CD14-positive monocyte (primary cell): ENCODE measurements at regions not wholly inside any gene's neighbourhood (a gene's known extent, or its start where the extent isn't known, plus 50 kb on each side); places are given as distances from the start of the nearest gene placed in this dataset.

Experiments used
- DNase-seq, 3 donors: peaks; one replicate each; pipeline ENCODE4 v3.0.0-alpha.2; 2011 to 2022
- H2AFZ ChIP-seq: 2 replicates; pipeline ENCODE4 v1.6.0; 2012; ENCODE audit warnings: mild to moderate bottlenecking, low read depth, low read length, inconsistent platforms; ENCODE audit not compliant: insufficient read depth, poor library complexity, severe bottlenecking
- H3K27ac ChIP-seq, 2 donors: 1 replicate in 1 of 2; 2 replicates in 1 of 2; pipeline ENCODE4 v1.5.1; 2012 to 2013; ENCODE audit warnings: low read length in 2 of 2, control low read depth in 1 of 2, inconsistent platforms in 1 of 2, low read depth in 1 of 2, mild to moderate bottlenecking in 1 of 2
- H3K27me3 ChIP-seq, 2 donors: one replicate each; pipeline versions ENCODE4 v1.6.0 to v1.6.1; 2011 to 2013; ENCODE audit warnings: low read length in 2 of 2; ENCODE audit not compliant: control insufficient read depth in 2 of 2, insufficient read depth in 2 of 2
- H3K36me3 ChIP-seq, 2 donors: replicated peaks in 1 of 2; 1 replicate in 1 of 2; 2 replicates in 1 of 2; pipeline versions ENCODE4 v1.5.1 to v1.6.1; 2012 to 2013; ENCODE audit warnings: low read length in 2 of 2, control low read depth in 1 of 2, inconsistent platforms in 1 of 2, mild to moderate bottlenecking in 1 of 2; ENCODE audit not compliant: insufficient read depth in 2 of 2, control insufficient read depth in 1 of 2
- H3K4me1 ChIP-seq, 2 donors: 1 replicate in 1 of 2; 2 replicates in 1 of 2; pipeline versions ENCODE4 v1.5.1 to v1.6.1; 2012 to 2013; ENCODE audit warnings: low read length in 2 of 2, control low read depth in 1 of 2, inconsistent platforms in 1 of 2, mild to moderate bottlenecking in 1 of 2, moderate library complexity in 1 of 2; ENCODE audit not compliant: insufficient read depth in 2 of 2, control insufficient read depth in 1 of 2
- H3K4me2 ChIP-seq: replicated peaks from 2 replicates; pipeline ENCODE3; 2012; ENCODE audit warnings: low read length, moderate library complexity, mild to moderate bottlenecking; ENCODE audit not compliant: poor library complexity, severe bottlenecking; ENCODE audit errors: extremely low read depth
- H3K4me3 ChIP-seq, 3 experiments: fragments of 200-600 bp in 1 of 3; sonication (generic) in 1 of 3; replicated peaks in 1 of 3; 1 replicate in 2 of 3; 2 replicates in 1 of 3; pipeline ENCODE4 v1.5.1; 2011 to 2013; ENCODE audit warnings: low read length in 3 of 3, mild to moderate bottlenecking in 3 of 3, control low read depth in 2 of 3, low read depth in 2 of 3, inconsistent platforms in 1 of 3, moderate library complexity in 1 of 3
- H3K79me2 ChIP-seq: 2 replicates; pipeline ENCODE4 v1.6.0; 2012; ENCODE audit warnings: mild to moderate bottlenecking, control low read depth, inconsistent platforms, low read length, moderate library complexity; ENCODE audit not compliant: insufficient read depth
- H3K9ac ChIP-seq: 2 replicates; pipeline ENCODE4 v1.6.0; 2017; ENCODE audit warnings: low read length, mild to moderate bottlenecking; ENCODE audit not compliant: insufficient read depth, poor library complexity, severe bottlenecking
- H3K9me3 ChIP-seq, 2 donors: replicated peaks in 1 of 2; 1 replicate in 1 of 2; 2 replicates in 1 of 2; pipeline versions ENCODE4 v1.5.1 to v1.6.1; 2012 to 2013; ENCODE audit warnings: low read length in 2 of 2, control low read depth in 1 of 2; ENCODE audit not compliant: control insufficient read depth in 1 of 2, insufficient read depth in 1 of 2
- H4K20me1 ChIP-seq: 2 replicates; pipeline ENCODE4 v1.6.0; 2012; ENCODE audit warnings: mild to moderate bottlenecking, low read length, control low read depth, moderate library complexity; ENCODE audit not compliant: insufficient read depth
- H3K27ac Mint-ChIP-seq, 7 donors: one replicate each; pipeline ENCODE4 v1.8.0; 2020; ENCODE audit warnings: mild to moderate bottlenecking in 7 of 7, mixed read lengths in 7 of 7, moderate library complexity in 6 of 7, inconsistent platforms in 2 of 7
- H3K27me3 Mint-ChIP-seq, 3 donors: one replicate each; pipeline ENCODE4 v1.8.0; 2021 to 2022; ENCODE audit warnings: low read depth in 3 of 3, mild to moderate bottlenecking in 3 of 3, mixed read lengths in 3 of 3, moderate library complexity in 3 of 3, inconsistent platforms in 1 of 3
- H3K36me3 Mint-ChIP-seq, 2 donors: one replicate each; pipeline ENCODE4 v1.8.0; 2020; ENCODE audit warnings: mixed read lengths in 2 of 2, inconsistent platforms in 1 of 2, mild to moderate bottlenecking in 1 of 2
- H3K4me1 Mint-ChIP-seq: one replicate; pipeline ENCODE4 v1.8.0; 2020; ENCODE audit warnings: mild to moderate bottlenecking, mixed read lengths
- H3K4me3 Mint-ChIP-seq, 2 donors: one replicate each; pipeline ENCODE4 v1.8.0; 2020; ENCODE audit warnings: mild to moderate bottlenecking in 2 of 2, mixed read lengths in 2 of 2, moderate library complexity in 1 of 2
- H3K9me3 Mint-ChIP-seq, 7 donors: one replicate each; pipeline ENCODE4 v1.8.0; 2020 to 2022; ENCODE audit warnings: mixed read lengths in 7 of 7, mild to moderate bottlenecking in 6 of 7, moderate library complexity in 6 of 7, inconsistent platforms in 2 of 7
- WGBS: methylation state at CpG from one replicate; pipeline ENCODE4 v1.1.5; 2013; ENCODE audit warnings: missing lambda C conversion rate; ENCODE audit not compliant: insufficient coverage; 5-methylcytosine and 5-hydroxymethylcytosine counted together
- intact Hi-C, 2 donors: fragments of 100-400 bp; cut with micrococcal nuclease; formaldehyde crosslinking; loops; one replicate each; pipeline versions ENCODE4 v1.15.0 to v1.15.1; 2023
- TF ChIP-seq, protein P1 (sequence below): fragments of 200-600 bp; IDR thresholded peaks from one replicate; pipeline ENCODE4 v1.8.0; 2022; ENCODE audit warnings: antibody characterized with exemption, mild to moderate bottlenecking

DNA sequence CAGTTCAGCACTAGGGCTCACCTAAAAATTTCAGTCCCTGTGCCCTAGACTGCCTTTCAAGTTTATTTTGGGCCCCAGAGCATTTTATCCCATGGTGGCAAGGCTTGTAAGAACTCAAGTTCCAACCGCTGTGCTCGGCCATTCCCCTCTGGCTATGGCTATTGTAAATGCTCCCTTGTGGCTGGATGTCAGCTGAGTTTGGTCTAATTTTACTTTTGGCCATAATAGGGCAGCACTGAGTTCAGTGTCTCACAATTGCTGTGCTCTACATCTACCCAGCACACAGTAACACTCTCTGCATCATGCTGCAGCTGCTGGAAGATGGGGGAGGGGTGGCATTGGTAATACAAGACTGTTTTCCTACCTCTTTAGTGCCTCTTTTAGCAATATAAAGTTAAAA, 210.8 kb upstream of the IRS4 start:
- Mint-ChIP-seq H3K9me3 (peaks cover 0 to 6% (median 3%) of the 10 kb centered on the region in 7 donors), H3K27ac (no peak overlapping the region), H3K36me3 (no peaks in the 10 kb centered on the region), H3K4me3 (no peak overlapping the region), H3K4me1 (no peaks in the 10 kb centered on the region), H3K27me3 (peaks cover 0 to 2% (median 0%) of the 10 kb centered on the region in 3 donors)
- no peak overlapping the region for H3K4me2 ChIP-seq
- no peaks in the 10 kb centered on the region for H3K4me1 ChIP-seq
- TF ChIP-seq, protein P1, sequence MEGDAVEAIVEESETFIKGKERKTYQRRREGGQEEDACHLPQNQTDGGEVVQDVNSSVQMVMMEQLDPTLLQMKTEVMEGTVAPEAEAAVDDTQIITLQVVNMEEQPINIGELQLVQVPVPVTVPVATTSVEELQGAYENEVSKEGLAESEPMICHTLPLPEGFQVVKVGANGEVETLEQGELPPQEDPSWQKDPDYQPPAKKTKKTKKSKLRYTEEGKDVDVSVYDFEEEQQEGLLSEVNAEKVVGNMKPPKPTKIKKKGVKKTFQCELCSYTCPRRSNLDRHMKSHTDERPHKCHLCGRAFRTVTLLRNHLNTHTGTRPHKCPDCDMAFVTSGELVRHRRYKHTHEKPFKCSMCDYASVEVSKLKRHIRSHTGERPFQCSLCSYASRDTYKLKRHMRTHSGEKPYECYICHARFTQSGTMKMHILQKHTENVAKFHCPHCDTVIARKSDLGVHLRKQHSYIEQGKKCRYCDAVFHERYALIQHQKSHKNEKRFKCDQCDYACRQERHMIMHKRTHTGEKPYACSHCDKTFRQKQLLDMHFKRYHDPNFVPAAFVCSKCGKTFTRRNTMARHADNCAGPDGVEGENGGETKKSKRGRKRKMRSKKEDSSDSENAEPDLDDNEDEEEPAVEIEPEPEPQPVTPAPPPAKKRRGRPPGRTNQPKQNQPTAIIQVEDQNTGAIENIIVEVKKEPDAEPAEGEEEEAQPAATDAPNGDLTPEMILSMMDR = no peak
- no peak overlapping the region for H2AFZ ChIP-seq
- intact Hi-C loops = no loop called here
- H4K20me1 ChIP-seq = no peaks in the 10 kb centered on the region
- H3K79me2 ChIP-seq = no peaks in the 10 kb centered on the region
- no peaks in the 10 kb centered on the region for H3K36me3 ChIP-seq
- no peak for DNase-seq
- no peak overlapping the region for H3K9ac ChIP-seq
- peaks cover 7 to 22% of the 10 kb centered on the region in 2 donors for H3K9me3 ChIP-seq
- H3K27ac ChIP-seq = no peak overlapping the region
- H3K27me3 ChIP-seq = no peaks in the 10 kb centered on the region
- no CpG with 5 or more reads among the region's 2 CpGs for WGBS
- H3K4me3 ChIP-seq = no peak overlapping the region

DNA sequence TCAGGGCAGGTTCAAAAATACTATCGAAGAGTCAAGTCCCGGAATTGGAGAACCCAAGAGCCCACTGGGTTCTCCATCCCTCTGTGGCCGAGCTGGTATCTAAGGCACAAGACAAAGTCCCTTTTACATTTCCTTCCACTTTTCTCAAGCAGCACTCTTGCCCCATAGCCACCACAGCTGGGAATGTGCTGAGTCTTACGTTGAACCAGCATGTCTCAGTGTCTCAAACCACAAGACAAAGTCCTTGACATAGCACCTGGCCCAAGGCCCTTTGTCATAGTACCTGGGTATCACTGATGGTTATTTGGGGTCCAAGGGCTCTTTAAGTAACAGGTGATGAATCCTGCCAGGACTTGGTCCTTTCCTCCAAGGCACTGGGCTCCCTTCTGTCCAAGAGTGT, 210.2 kb upstream of the IRS4 start:
- no peaks in the 10 kb centered on the region for H3K27me3 ChIP-seq
- TF ChIP-seq, protein P1 = no peak
- no peak overlapping the region for H2AFZ ChIP-seq
- no peak overlapping the region for H3K4me2 ChIP-seq
- H3K27ac ChIP-seq = no peak overlapping the region
- H3K79me2 ChIP-seq = no peaks in the 10 kb centered on the region
- H3K9me3 ChIP-seq = peaks cover 7 to 22% of the 10 kb centered on the region in 2 donors
- no peaks in the 10 kb centered on the region for H3K4me1 ChIP-seq
- no CpG with 5 or more reads among the region's 4 CpGs for WGBS
- no peak overlapping the region for H3K4me3 ChIP-seq
- peaks cover 0 to 8% (median 3%) of the 10 kb centered on the region in 7 donors for H3K9me3 Mint-ChIP-seq
- no peak overlapping the region for H3K27ac Mint-ChIP-seq
- no peaks in the 10 kb centered on the region for H4K20me1 ChIP-seq
- intact Hi-C loops = no loop called here
- H3K27me3 Mint-ChIP-seq = peaks cover 0 to 2% (median 0%) of the 10 kb centered on the region in 3 donors
- no peak for DNase-seq
- H3K9ac ChIP-seq = no peak overlapping the region
- H3K36me3 Mint-ChIP-seq = no peaks in the 10 kb centered on the region
- no peaks in the 10 kb centered on the region for H3K4me1 Mint-ChIP-seq
- H3K36me3 ChIP-seq = no peaks in the 10 kb centered on the region
- H3K4me3 Mint-ChIP-seq = no peak overlapping the region
